ENCODE measurements at regions not wholly inside any gene's neighbourhood (a gene's known extent, or its start where the extent isn't known, plus 50 kb on each side); places are given as distances from the start of the nearest gene placed in this dataset.

- Histone ChIP-seq H3K9me3 (ENCODE audit: control extremely low read depth in 1 of 3, control insufficient read depth in 2 of 3, insufficient read depth in 1 of 3, low read length in 2 of 3) (peaks cover 0 to 1% (median 0%) of the 10 kb centered on the region in 3 donors), H3K79me2 (ENCODE audit: control insufficient read depth, insufficient read depth, low read length) (no peaks in the 10 kb centered on the region), H3K27me3 (replicated peaks in 1 of 4; ENCODE audit: control extremely low read depth in 1 of 4, control insufficient read depth in 3 of 4, insufficient read depth in 4 of 4, low read length in 3 of 4) (peaks cover 0 to 2% (median 0%) of the 10 kb centered on the region in 4 experiments), H2AFZ (ENCODE audit: insufficient read depth, low read depth, low read length, poor library complexity, severe bottlenecking) (no peak overlapping the region), H3K4me3 (ENCODE audit: control extremely low read depth in 1 of 5, extremely low read depth in 1 of 5, insufficient read depth in 1 of 5, low read depth in 2 of 5, low read length in 4 of 5) (no peak overlapping the region), H3K27ac (ENCODE audit: low read length in 2 of 2) (no peak overlapping the region), H3K9ac (ENCODE audit: low read length) (no peak overlapping the region), H4K20me1 (ENCODE audit: control insufficient read depth, insufficient read depth, low read length, poor library complexity, severe bottlenecking) (no peaks in the 10 kb centered on the region), H3K4me1 (ENCODE audit: control insufficient read depth in 2 of 2, insufficient read depth in 2 of 2, low read length in 2 of 2) (no peaks in the 10 kb centered on the region), H3K36me3 (replicated peaks in 1 of 2; ENCODE audit: control extremely low read depth in 1 of 2, control insufficient read depth in 1 of 2, extremely low read depth in 1 of 2, insufficient read depth in 2 of 2, low read length in 1 of 2) (no peaks in the 10 kb centered on the region), H3K4me2 (replicated peaks; ENCODE audit: low read depth, low read length, poor library complexity, severe bottlenecking) (no peak overlapping the region)
- DNase-seq (no peak), ATAC-seq (ENCODE audit: low read depth) (no peak)
- TF ChIP-seq CTCF (IDR thresholded peaks at IDR 0.05) (no peak), EZH2 (IDR thresholded peaks at IDR 0.05; ENCODE audit: borderline replicate concordance, insufficient read depth, low read depth, low read length, poor library complexity, severe bottlenecking) (no peak)
- POLR2A ChIA-PET, result no interaction called here
- Mint-ChIP-seq H3K27ac (no peak overlapping the region), H3K9me3 (ENCODE audit: insufficient read depth) (no peaks in the 10 kb centered on the region), H3K4me3 (no peak overlapping the region), H3K27me3 (peaks cover 7% of the 10 kb centered on the region), H3K4me1 (peaks cover 7% of the 10 kb centered on the region)
- CTCF ChIA-PET, result no interaction called here
- 96% methylated on average over 3 of the region's 5 CpGs for WGBS (ENCODE audit: insufficient coverage)
- intact Hi-C loops (cut with micrococcal nuclease), result no loop called here
These were observed 157.3 kb upstream of the LRRN1 start for GRCh38 chr3:3641877-3642455.

GRCh38 chr3:3639078-3639477 lies 160.2 kb upstream of the LRRN1 start:
- H3K4me2 ChIP-seq (replicated peaks; ENCODE audit: low read depth, low read length, poor library complexity, severe bottlenecking), result no peak overlapping the region
- H2AFZ ChIP-seq (ENCODE audit: insufficient read depth, low read depth, low read length, poor library complexity, severe bottlenecking), result no peak overlapping the region
- H3K9me3 ChIP-seq (ENCODE audit: control extremely low read depth in 1 of 3, control insufficient read depth in 2 of 3, insufficient read depth in 1 of 3, low read length in 2 of 3), result peaks cover 0 to 1% (median 0%) of the 10 kb centered on the region in 3 donors
- Mint-ChIP-seq H3K27ac (no peak overlapping the region), H3K4me1 (peaks cover 1% of the 10 kb centered on the region), H3K27me3 (peaks cover 3% of the 10 kb centered on the region), H3K9me3 (ENCODE audit: insufficient read depth) (no peaks in the 10 kb centered on the region), H3K4me3 (no peak overlapping the region)
- H3K27me3 ChIP-seq (replicated peaks in 1 of 4; ENCODE audit: control extremely low read depth in 1 of 4, control insufficient read depth in 3 of 4, insufficient read depth in 4 of 4, low read length in 3 of 4), result peaks cover 0 to 2% (median 0%) of the 10 kb centered on the region in 4 experiments
- no peaks in the 10 kb centered on the region for H3K36me3 ChIP-seq (replicated peaks in 1 of 2; ENCODE audit: control extremely low read depth in 1 of 2, control insufficient read depth in 1 of 2, extremely low read depth in 1 of 2, insufficient read depth in 2 of 2, low read length in 1 of 2)
- intact Hi-C loops (cut with micrococcal nuclease), result no loop called here
- POLR2A ChIA-PET, result no interaction called here
- no peak for ATAC-seq (ENCODE audit: low read depth)
- TF ChIP-seq CTCF (IDR thresholded peaks at IDR 0.05) (no peak), EZH2 (IDR thresholded peaks at IDR 0.05; ENCODE audit: borderline replicate concordance, insufficient read depth, low read depth, low read length, poor library complexity, severe bottlenecking) (no peak)
- no peaks in the 10 kb centered on the region for H3K79me2 ChIP-seq (ENCODE audit: control insufficient read depth, insufficient read depth, low read length)
- DNase-seq, result no peak
- H3K4me1 ChIP-seq (ENCODE audit: control insufficient read depth in 2 of 2, insufficient read depth in 2 of 2, low read length in 2 of 2), result no peaks in the 10 kb centered on the region
- H3K4me3 ChIP-seq (ENCODE audit: control extremely low read depth in 1 of 5, extremely low read depth in 1 of 5, insufficient read depth in 1 of 5, low read depth in 2 of 5, low read length in 4 of 5), result no peak overlapping the region
- H4K20me1 ChIP-seq (ENCODE audit: control insufficient read depth, insufficient read depth, low read length, poor library complexity, severe bottlenecking), result no peaks in the 10 kb centered on the region
- CTCF ChIA-PET, result no interaction called here
- H3K9ac ChIP-seq (ENCODE audit: low read length), result no peak overlapping the region
- no CpG with 5 or more reads among the region's 2 CpGs for WGBS (ENCODE audit: insufficient coverage)
- H3K27ac ChIP-seq (ENCODE audit: low read length in 2 of 2), result no peak overlapping the region

Data from B cell (primary cell).